BE2C (cell line): ENCODE measurements at regions not wholly inside any gene's neighbourhood (a gene's known extent, or its start where the extent isn't known, plus 50 kb on each side); places are given as distances from the start of the nearest gene placed in this dataset.

Experiments
- DNase-seq: peaks from one replicate; pipeline ENCODE4 v3.0.0-alpha.2; 2020
- H3K27me3 ChIP-seq: fragments of 250-450 bp; sonication (Bioruptor Pico); 2 replicates; pipeline ENCODE4 v1.5.1; 2020; ENCODE audit warnings: mild to moderate bottlenecking
- H3K36me3 ChIP-seq: fragments of 250-450 bp; sonication (Bioruptor Pico); 2 replicates; pipeline ENCODE4 v1.5.1; 2020; ENCODE audit warnings: mild to moderate bottlenecking
- H3K4me1 ChIP-seq: fragments of 250-450 bp; sonication (Bioruptor Pico); 2 replicates; pipeline ENCODE4 v1.5.1; 2020
- H3K4me3 ChIP-seq: 2 replicates; pipeline ENCODE4 v1.5.1; 2011; ENCODE audit warnings: low read depth, low read length
- H3K9me3 ChIP-seq: fragments of 250-450 bp; sonication (Bioruptor Pico); 2 replicates; pipeline ENCODE4 v1.5.1; 2020
- TF ChIP-seq, protein P1 (sequence below): IDR thresholded peaks from 2 replicates; pipeline ENCODE4 v1.5.1; 2012; ENCODE audit warnings: mild to moderate bottlenecking, low read depth, low read length

DNA sequence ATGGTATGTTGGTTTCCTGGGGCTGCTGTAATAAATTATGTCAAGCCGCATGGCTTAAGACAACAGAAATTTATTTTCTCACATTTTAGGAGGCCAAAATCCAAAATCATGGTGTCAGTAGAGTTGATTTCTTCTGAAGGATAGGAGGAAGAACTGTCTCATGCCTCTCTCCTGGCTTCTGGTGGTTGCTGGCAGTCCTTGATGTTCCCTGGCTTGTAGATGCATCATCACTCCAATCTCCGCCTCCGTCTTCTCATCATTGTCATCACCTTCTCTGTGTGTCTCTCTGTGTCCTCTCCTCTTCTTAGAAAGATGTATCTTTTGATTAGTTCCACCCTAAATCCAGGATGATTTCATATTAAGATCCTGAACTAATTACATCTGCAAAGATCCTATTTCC is 124.7 kb upstream of the CTTNBP2NL start:
- Histone ChIP-seq H3K27me3 (peaks cover 3% of the 10 kb centered on the region; the same call in 1 of the 2 replicates), H3K4me3 (no peak overlapping the region), H3K9me3 (no peaks in the 10 kb centered on the region), H3K4me1 (no peaks in the 10 kb centered on the region), H3K36me3 (no peaks in the 10 kb centered on the region)
- TF ChIP-seq, protein P1, sequence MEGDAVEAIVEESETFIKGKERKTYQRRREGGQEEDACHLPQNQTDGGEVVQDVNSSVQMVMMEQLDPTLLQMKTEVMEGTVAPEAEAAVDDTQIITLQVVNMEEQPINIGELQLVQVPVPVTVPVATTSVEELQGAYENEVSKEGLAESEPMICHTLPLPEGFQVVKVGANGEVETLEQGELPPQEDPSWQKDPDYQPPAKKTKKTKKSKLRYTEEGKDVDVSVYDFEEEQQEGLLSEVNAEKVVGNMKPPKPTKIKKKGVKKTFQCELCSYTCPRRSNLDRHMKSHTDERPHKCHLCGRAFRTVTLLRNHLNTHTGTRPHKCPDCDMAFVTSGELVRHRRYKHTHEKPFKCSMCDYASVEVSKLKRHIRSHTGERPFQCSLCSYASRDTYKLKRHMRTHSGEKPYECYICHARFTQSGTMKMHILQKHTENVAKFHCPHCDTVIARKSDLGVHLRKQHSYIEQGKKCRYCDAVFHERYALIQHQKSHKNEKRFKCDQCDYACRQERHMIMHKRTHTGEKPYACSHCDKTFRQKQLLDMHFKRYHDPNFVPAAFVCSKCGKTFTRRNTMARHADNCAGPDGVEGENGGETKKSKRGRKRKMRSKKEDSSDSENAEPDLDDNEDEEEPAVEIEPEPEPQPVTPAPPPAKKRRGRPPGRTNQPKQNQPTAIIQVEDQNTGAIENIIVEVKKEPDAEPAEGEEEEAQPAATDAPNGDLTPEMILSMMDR = no peak
- DNase-seq = no peak

DNA sequence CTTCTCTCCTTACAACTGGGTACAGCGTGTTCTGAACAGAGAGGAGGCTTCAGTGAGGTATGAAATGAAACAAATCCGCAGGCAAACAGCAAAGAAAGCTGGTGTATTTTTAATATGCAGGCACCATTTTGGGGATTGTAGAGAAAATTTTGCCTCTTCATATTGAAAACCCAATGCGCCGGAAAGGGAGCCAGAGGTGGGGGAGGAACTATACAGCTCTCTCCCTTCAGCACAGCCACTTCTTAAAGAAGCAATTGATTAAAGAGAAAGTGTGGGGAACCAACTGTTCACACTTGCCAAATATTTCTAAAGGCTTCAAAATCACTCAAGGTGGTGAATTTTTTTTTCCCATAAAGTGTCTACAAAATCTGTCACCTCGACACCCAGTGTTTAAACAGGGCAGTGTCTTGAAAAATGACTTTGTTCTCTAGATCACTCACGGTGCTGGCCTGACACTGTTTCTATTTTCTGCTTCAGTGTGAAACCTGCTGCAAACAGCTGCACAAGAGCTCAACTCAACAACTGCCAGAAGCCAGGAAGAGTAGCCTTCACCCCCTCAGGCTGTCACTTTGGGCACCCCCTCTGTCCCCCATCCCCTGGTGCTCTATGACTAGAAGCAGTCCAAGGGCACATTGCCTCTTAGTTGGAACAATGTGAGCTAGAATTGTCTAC is 123.8 kb upstream of the CTTNBP2NL start:
- TF ChIP-seq, protein P1 = no peak
- Histone ChIP-seq H3K9me3 (no peaks in the 10 kb centered on the region), H3K36me3 (no peaks in the 10 kb centered on the region), H3K27me3 (peaks cover 3% of the 10 kb centered on the region; the same call in 1 of the 2 replicates), H3K4me3 (no peak overlapping the region), H3K4me1 (no peaks in the 10 kb centered on the region)
- no peak for DNase-seq

DNA sequence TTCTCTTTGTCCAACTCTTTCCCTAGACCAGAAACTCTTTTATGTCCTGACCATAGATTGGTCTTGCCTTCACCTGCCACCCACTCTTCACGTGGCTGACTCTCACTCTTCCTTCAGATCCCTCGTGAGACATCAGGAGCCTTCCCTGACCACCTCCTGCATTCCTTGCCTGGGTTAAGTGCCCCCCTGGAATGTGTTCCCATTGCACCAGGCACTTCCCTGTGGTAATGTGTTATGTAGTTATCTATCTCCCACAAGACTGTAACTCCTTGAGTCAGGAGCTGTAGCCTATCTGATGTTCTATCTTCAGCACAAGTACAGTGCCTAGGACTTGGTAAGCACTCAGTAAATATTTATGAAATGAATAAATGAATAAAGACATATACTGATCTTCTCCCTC is 111.2 kb upstream of the CTTNBP2NL start:
- H3K36me3 ChIP-seq = no peaks in the 10 kb centered on the region
- no peaks in the 10 kb centered on the region for H3K9me3 ChIP-seq
- TF ChIP-seq, protein P1 = no peak
- no peaks in the 10 kb centered on the region for H3K4me1 ChIP-seq
- no peaks in the 10 kb centered on the region for H3K27me3 ChIP-seq
- no peak overlapping the region for H3K4me3 ChIP-seq
- DNase-seq = no peak

DNA sequence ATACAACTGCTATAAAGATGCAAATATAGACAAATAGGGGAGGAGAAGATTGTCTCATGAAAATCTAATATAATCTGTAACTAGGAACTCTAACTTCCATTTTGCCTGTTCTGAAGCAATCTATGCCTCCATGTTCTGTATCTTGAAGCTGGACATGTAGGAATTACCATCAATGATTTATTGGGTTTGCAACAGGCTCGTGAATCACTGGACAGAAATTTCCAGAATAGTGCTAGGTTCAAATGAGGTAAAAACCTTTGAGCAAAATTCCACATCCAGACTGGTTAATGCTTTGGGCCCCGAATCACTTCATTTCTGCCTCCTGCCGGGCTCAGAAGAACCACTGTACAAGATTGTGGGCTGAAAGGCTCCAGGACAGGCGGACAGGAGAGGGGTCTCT is 110.7 kb upstream of the CTTNBP2NL start:
- Histone ChIP-seq H3K4me1 (no peaks in the 10 kb centered on the region), H3K9me3 (no peaks in the 10 kb centered on the region), H3K36me3 (no peaks in the 10 kb centered on the region), H3K27me3 (no peaks in the 10 kb centered on the region), H3K4me3 (no peak overlapping the region)
- no peak for DNase-seq
- TF ChIP-seq, protein P1 = no peak

DNA sequence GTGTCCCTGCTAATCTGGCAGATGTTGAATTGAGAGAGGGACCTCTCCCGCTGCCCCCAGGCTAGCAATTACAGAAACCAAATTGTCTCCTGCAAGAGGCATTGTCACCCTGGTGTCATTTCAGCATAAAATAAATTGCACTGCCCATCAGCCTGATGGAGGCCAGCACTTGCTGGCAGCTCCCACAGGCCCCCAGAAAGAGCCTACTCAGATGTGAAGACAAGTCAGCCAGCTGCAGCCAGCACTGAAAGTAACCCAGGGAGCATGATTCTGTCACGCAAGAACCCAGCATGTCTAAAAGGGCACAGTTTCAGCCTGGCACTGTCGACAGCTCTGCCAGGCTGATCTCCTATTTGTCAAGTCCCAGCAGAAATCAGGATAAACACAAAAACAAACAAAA is 110.3 kb upstream of the CTTNBP2NL start:
- H3K4me3 ChIP-seq = no peak overlapping the region
- no peaks in the 10 kb centered on the region for H3K36me3 ChIP-seq
- no peaks in the 10 kb centered on the region for H3K27me3 ChIP-seq
- TF ChIP-seq, protein P1 = no peak
- DNase-seq = no peak
- H3K9me3 ChIP-seq = no peaks in the 10 kb centered on the region
- no peaks in the 10 kb centered on the region for H3K4me1 ChIP-seq

DNA sequence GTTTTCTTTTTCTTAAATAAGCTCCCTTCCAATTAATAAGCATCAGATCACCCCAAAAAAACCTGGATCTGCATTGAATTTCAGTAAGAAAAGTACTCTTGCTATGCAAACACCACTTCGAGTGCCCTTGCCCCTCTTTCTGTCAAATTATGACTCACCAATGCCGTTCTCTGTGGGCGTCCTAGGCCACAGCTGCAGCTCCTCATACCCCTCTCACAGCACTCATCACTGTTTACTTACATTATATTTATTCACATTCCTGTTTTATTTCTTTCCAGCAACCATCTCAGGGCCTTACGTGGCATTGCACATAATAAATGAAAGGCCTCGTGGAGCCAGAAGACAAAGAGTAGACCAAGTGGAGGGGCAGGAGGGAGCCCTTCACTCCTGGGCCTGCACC is 99.1 kb upstream of the CTTNBP2NL start:
- H3K4me1 ChIP-seq = no peaks in the 10 kb centered on the region; the same call in 1 of the 2 replicates
- TF ChIP-seq, protein P1 = no peak
- no peaks in the 10 kb centered on the region for H3K36me3 ChIP-seq
- no peak for DNase-seq
- H3K27me3 ChIP-seq = peaks cover 10% of the 10 kb centered on the region; the same call in 1 of the 2 replicates
- H3K9me3 ChIP-seq = no peaks in the 10 kb centered on the region
- no peak overlapping the region for H3K4me3 ChIP-seq
